ENCODE measurements at regions not wholly inside any gene's neighbourhood (a gene's known extent, or its start where the extent isn't known, plus 50 kb on each side); places are given as distances from the start of the nearest gene placed in this dataset.

DNA sequence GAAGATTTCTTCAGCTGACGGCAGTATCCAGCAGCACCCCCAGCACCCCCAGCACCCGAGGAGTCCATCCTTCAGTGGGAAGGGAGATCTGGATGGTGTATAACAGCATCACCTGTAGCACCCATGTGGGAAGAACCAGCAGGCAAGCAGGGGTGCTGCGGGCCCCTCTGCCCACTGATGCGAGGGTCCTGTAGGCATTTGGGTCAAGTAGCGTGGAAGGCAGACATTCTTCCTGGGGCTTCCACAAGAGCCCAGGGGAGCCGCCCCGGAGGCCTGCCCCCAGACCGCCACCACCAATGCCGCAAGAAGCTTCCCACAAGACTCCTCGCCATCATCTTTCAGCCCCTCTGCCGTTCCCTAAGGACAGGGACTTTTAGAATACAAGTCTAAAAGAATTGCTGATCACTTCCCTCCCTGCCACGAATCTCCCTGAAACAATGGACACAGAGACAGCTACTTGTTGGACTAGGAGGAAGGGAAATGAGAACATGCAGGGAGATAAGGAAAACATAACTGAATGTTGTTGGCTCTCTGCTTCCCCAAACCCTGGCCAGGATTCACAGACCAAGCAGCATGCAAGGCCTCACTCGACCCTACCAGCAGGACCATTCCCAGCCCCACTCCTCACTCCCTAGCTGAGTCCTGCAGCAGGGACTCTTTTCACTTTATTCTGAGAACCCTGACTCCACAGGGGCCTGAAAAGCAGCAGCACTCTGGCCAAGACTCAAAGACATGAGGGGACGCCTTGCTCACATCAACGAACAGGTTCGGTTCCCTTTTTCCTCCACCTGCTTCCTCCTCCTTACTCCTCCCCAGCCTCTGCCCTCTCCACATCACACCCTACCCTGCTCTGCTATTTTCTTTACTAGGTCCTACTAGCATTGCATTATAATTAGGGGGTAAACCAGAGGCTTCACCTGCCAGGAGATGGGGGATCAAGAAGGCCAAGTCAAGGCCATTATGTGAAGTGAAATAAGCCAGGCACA, 164.5 kb downstream of the HERPUD2 start:
- no peak overlapping the region for H3K4me3 ChIP-seq (ENCODE audit: low read depth, poor library complexity, severe bottlenecking)
- WGBS, 2 donors: 81 to 87% methylated on average over 16 of the region's 16 CpGs
- intact Hi-C loops (cut with DNase I; ENCODE audit: low total_unique reads): no loop called here
- TF ChIP-seq, protein P1, sequence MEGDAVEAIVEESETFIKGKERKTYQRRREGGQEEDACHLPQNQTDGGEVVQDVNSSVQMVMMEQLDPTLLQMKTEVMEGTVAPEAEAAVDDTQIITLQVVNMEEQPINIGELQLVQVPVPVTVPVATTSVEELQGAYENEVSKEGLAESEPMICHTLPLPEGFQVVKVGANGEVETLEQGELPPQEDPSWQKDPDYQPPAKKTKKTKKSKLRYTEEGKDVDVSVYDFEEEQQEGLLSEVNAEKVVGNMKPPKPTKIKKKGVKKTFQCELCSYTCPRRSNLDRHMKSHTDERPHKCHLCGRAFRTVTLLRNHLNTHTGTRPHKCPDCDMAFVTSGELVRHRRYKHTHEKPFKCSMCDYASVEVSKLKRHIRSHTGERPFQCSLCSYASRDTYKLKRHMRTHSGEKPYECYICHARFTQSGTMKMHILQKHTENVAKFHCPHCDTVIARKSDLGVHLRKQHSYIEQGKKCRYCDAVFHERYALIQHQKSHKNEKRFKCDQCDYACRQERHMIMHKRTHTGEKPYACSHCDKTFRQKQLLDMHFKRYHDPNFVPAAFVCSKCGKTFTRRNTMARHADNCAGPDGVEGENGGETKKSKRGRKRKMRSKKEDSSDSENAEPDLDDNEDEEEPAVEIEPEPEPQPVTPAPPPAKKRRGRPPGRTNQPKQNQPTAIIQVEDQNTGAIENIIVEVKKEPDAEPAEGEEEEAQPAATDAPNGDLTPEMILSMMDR (IDR thresholded peaks at IDR 0.05): no peak
- no peak for TF ChIP-seq POLR2A (IDR thresholded peaks at IDR 0.05)
- DNase-seq (ENCODE audit: low spot score in 2 of 2): peak in 1 of 2 donors; percentile 74

DNA sequence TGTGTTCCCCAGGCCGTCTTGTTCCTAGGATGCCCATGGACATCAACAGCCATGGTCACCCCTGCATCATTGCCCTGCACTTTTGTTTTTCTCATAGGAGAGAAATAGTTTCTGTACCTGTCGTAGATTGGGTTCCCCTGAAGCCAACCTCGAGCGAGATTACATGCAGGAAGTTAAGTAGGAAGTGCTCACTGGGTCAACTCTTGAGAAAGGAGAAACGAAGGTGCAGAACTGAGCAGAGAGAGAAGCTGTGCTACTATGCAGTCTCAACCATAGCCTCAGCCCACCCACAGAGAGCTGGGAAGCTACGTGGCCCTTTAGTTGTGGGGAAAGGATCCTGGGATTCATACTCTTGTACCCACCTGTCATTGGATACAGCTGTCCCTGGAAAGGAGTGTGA, 165.2 kb downstream of the HERPUD2 start:
- intact Hi-C loops (cut with DNase I; ENCODE audit: low total_unique reads): no loop called here
- H3K4me3 ChIP-seq (ENCODE audit: low read depth, poor library complexity, severe bottlenecking): no peak overlapping the region
- 80 to 86% methylated on average over 6 of the region's 6 CpGs for WGBS, 2 donors
- DNase-seq (ENCODE audit: low spot score in 2 of 2): no peak
- TF ChIP-seq, protein P1 (IDR thresholded peaks at IDR 0.05): no peak
- TF ChIP-seq POLR2A (IDR thresholded peaks at IDR 0.05): no peak

- WGBS, 2 donors: 91 to 94% methylated on average over 8 of the region's 8 CpGs
- TF ChIP-seq, protein P1 (IDR thresholded peaks at IDR 0.05): no peak
- TF ChIP-seq POLR2A (IDR thresholded peaks at IDR 0.05): no peak
- intact Hi-C loops (cut with DNase I; ENCODE audit: low total_unique reads): no loop called here
- no peak for DNase-seq (ENCODE audit: low spot score in 2 of 2)
- H3K4me3 ChIP-seq (ENCODE audit: low read depth, poor library complexity, severe bottlenecking): no peak overlapping the region
These were observed 166.5 kb downstream of the HERPUD2 start for GRCh38 chr7:35528381-35528977.

- no peak for DNase-seq (ENCODE audit: low spot score in 2 of 2)
- intact Hi-C loops (cut with DNase I; ENCODE audit: low total_unique reads): no loop called here
- H3K4me3 ChIP-seq (ENCODE audit: low read depth, poor library complexity, severe bottlenecking): no peak overlapping the region
These were observed 168.3 kb downstream of the HERPUD2 start for GRCh38 chr7:35526645-35527044.

GRCh38 chr7:35524112-35524804, 170.7 kb downstream of the HERPUD2 start:
- WGBS, 2 donors: 78% methylated on average over 5 of the region's 5 CpGs
- intact Hi-C loops (cut with DNase I; ENCODE audit: low total_unique reads): no loop called here
- no peak for DNase-seq (ENCODE audit: low spot score in 2 of 2)
- TF ChIP-seq POLR2A (IDR thresholded peaks at IDR 0.05): no peak
- H3K4me3 ChIP-seq (ENCODE audit: low read depth, poor library complexity, severe bottlenecking): no peak overlapping the region

More at GRCh38 chr7:35526645-35527044, 168.3 kb downstream of the HERPUD2 start:
- TF ChIP-seq POLR2A (IDR thresholded peaks at IDR 0.05): no peak
- TF ChIP-seq, protein P1 (IDR thresholded peaks at IDR 0.05): no peak
- 80 to 82% methylated on average over 4 of the region's 4 CpGs for WGBS, 2 donors

DNA sequence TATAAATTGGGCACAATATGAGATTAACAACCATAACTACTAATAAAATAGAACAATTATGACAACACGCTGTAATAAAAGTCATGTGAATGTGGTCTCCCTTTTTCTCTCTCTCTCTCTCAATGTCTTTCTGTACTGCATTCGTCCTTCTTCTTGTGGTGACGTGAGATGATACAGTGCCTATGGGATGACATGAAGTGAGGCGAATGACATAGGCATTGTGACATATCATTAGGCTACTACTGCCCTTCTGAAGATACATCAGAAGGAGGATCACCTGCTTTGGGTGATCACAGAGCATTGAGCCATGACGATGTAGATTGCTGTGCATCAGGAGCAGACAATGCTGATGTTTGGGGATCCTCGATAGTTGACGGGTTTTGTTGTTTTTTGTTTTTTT, 171.6 kb downstream of the HERPUD2 start:
- no peak for DNase-seq (ENCODE audit: low spot score in 2 of 2)
- H3K4me3 ChIP-seq (ENCODE audit: low read depth, poor library complexity, severe bottlenecking): no peak overlapping the region
- no peak for TF ChIP-seq POLR2A (IDR thresholded peaks at IDR 0.05)
- TF ChIP-seq, protein P1 (IDR thresholded peaks at IDR 0.05): no peak
- intact Hi-C loops (cut with DNase I; ENCODE audit: low total_unique reads): no loop called here
- WGBS, 2 donors: 73 to 79% methylated on average over 7 of the region's 7 CpGs
